ENCODE measurements at regions not wholly inside any gene's neighbourhood (a gene's known extent, or its start where the extent isn't known, plus 50 kb on each side); places are given as distances from the start of the nearest gene placed in this dataset.

DNA sequence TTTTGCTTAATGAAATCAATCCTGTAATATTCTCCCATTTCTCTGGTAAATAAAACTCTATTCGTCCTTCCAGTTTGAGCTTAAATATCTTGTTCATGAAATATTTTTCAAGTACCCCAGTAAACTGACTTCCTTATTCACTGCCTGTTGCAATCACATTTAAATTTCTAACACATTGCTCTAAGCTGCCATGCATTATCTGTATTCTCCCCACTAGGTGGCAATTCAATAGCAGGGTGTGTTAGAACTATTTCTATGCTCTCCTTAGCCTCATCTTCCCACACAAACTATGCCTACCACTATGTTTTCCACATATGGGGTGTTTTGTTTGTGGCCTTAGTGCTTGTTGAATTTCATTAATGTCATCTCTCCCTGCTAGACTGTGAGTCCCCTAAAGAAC, 377.1 kb upstream of the HS3ST1 start:
- no peaks in the 10 kb centered on the region for H3K36me3 ChIP-seq (ENCODE audit: control insufficient read depth, low read depth, low read length)
- H3K9ac ChIP-seq (ENCODE audit: low read length) = no peak overlapping the region
- no peaks in the 10 kb centered on the region for H3K27me3 ChIP-seq (ENCODE audit: control insufficient read depth, insufficient read depth, low read length)
- H3K9me3 ChIP-seq (ENCODE audit: control insufficient read depth, low read depth, low read length) = no peaks in the 10 kb centered on the region
- H3K4me3 ChIP-seq (ENCODE audit: low read length) = no peak overlapping the region
- no peak overlapping the region for H3K27ac ChIP-seq (ENCODE audit: low read length)
- peaks cover 21% of the 10 kb centered on the region for H3K4me1 ChIP-seq (ENCODE audit: control insufficient read depth, low read depth, low read length)

DNA sequence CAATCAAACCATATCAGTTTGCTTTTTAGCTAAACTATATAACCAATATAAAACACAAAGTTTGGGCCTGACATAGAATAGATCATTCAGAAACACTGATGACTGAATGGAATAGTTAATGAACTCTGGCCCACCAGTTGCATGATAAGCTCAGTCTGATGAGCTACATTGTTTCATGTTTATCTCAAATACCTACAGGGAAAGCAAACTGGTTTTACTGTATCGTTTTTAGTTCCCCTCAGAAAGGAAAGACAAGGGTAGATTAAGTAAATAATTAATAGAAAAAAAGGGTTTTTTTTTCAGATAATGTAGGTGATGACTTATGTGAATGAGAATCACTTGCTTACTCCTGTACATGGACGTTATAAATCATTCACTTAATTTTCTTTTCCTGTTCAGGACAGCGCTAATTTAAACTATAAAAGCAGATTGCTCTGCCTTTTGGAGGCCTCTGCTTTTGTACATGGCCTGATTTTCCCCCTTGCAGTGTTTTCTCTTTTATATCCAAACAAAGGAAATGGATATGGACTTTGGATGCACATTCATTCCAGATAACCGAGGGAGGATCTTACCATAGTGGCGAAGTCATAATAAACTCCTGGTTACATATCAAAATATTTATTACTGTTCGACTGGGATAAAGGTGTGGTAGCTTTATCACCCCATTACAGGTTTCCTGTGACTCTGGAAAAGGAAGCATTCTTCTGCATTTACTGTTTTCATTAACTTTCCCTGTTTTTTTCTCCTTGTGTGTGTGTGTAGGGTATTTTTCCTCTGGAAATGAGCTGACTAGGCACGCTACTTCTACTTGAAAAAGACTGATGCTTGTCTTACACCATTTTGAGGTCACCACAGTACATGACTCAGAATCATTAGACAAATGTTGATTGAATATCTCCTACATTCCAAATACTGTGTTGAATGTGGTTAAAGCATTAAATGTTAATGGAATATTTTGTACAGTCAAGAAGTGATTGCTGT, 373.1 kb upstream of the HS3ST1 start:
- no peaks in the 10 kb centered on the region for H3K27me3 ChIP-seq (ENCODE audit: control insufficient read depth, insufficient read depth, low read length)
- no peak overlapping the region for H3K4me3 ChIP-seq (ENCODE audit: low read length)
- H3K9me3 ChIP-seq (ENCODE audit: control insufficient read depth, low read depth, low read length) = no peaks in the 10 kb centered on the region
- no peaks in the 10 kb centered on the region for H3K36me3 ChIP-seq (ENCODE audit: control insufficient read depth, low read depth, low read length)
- H3K27ac ChIP-seq (ENCODE audit: low read length) = no peak overlapping the region
- H3K4me1 ChIP-seq (ENCODE audit: control insufficient read depth, low read depth, low read length) = peaks cover 28% of the 10 kb centered on the region
- no peak overlapping the region for H3K9ac ChIP-seq (ENCODE audit: low read length)

DNA sequence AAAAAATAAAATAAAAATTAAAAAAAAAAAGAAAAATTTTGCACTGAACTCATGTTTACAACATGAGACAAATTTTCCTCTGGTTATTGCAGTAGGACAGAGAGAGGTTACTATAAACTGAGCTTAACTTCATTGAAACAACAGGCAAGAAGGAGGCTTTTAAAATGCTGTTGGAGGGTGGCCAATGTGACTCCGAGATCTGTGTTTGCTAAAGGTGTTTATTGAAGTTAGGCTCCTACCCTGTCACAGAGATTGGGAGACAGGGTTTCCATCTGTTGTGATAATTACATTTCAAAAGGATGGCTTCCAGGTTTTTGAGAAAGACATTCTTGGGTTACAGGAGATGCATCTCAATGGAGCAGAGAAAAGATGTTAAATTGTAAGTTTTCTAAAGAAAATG, 370.5 kb upstream of the HS3ST1 start:
- Histone ChIP-seq H3K36me3 (ENCODE audit: control insufficient read depth, low read depth, low read length) (no peaks in the 10 kb centered on the region), H3K9ac (ENCODE audit: low read length) (no peak overlapping the region), H3K9me3 (ENCODE audit: control insufficient read depth, low read depth, low read length) (no peaks in the 10 kb centered on the region), H3K27me3 (ENCODE audit: control insufficient read depth, insufficient read depth, low read length) (no peaks in the 10 kb centered on the region), H3K4me3 (ENCODE audit: low read length) (no peak overlapping the region), H3K27ac (ENCODE audit: low read length) (no peak overlapping the region), H3K4me1 (ENCODE audit: control insufficient read depth, low read depth, low read length) (peaks cover 8% of the 10 kb centered on the region)

DNA sequence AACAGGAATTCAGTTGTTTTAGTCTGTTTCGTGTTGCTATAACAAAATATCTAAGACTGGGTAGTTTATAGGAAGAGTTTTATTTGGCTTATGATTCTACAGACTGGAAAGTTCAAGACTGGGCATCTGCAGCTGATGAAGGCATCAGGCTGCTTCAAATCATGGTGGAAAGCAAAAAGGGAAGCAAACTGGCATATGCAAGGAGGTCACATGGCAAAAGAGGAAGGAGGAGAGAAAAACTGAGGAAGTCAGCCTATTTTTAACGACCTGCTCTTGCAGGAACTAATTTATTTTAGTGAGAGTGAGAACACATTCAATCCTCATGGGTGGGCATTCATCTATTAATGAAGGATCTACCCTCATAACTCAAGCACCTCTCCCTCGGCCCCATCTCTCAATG, 363.1 kb upstream of the HS3ST1 start:
- no peaks in the 10 kb centered on the region for H3K9me3 ChIP-seq (ENCODE audit: control insufficient read depth, low read depth, low read length)
- no peaks in the 10 kb centered on the region for H3K36me3 ChIP-seq (ENCODE audit: control insufficient read depth, low read depth, low read length)
- H3K4me1 ChIP-seq (ENCODE audit: control insufficient read depth, low read depth, low read length) = no peaks in the 10 kb centered on the region
- H3K27me3 ChIP-seq (ENCODE audit: control insufficient read depth, insufficient read depth, low read length) = no peaks in the 10 kb centered on the region
- H3K4me3 ChIP-seq (ENCODE audit: low read length) = no peak overlapping the region
- H3K27ac ChIP-seq (ENCODE audit: low read length) = no peak overlapping the region
- no peak overlapping the region for H3K9ac ChIP-seq (ENCODE audit: low read length)

DNA sequence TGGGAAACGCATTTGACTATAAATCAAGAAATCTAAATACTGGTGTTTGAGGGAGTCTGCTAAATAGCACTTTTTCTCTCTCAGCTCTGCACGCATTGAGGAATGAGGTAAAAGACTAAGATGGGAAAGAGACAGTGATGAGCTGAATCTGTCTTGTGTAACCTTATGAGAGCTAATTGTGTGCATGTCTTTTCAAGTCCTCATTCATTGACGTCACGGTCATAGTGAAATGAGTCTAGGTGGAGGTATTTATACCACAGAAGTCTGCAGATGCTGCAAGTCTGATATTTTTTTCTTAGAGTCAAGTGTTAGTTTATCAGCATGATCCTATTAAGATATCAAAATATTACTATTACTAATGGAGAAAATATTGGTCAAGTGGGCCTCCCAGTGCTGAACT, 361.5 kb upstream of the HS3ST1 start:
- Histone ChIP-seq H3K4me3 (ENCODE audit: low read length) (no peak overlapping the region), H3K27ac (ENCODE audit: low read length) (no peak overlapping the region), H3K36me3 (ENCODE audit: control insufficient read depth, low read depth, low read length) (no peaks in the 10 kb centered on the region), H3K9ac (ENCODE audit: low read length) (no peak overlapping the region), H3K9me3 (ENCODE audit: control insufficient read depth, low read depth, low read length) (no peaks in the 10 kb centered on the region), H3K27me3 (ENCODE audit: control insufficient read depth, insufficient read depth, low read length) (no peaks in the 10 kb centered on the region), H3K4me1 (ENCODE audit: control insufficient read depth, low read depth, low read length) (no peaks in the 10 kb centered on the region)

DNA sequence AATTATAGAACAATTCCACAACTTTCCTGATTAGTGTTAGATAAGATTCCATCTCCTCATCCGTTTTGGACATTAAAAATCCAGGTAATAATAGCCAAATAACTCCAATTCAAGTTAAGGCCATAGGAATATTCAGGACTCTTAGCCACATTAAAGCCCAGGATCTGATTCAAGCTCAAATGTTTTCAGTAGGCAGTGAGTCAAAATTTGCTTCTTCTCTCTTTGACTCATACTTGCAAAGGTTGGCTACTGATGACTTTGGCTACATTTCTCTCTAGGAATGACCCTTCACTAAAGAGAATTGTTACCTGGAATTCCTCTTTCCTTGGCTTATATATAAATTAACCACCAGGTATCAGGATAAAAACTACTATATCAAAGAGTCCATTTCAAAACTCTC, 354.9 kb upstream of the HS3ST1 start:
- Histone ChIP-seq H3K4me3 (ENCODE audit: low read length) (no peak overlapping the region), H3K9me3 (ENCODE audit: control insufficient read depth, low read depth, low read length) (no peaks in the 10 kb centered on the region), H3K36me3 (ENCODE audit: control insufficient read depth, low read depth, low read length) (no peaks in the 10 kb centered on the region), H3K27ac (ENCODE audit: low read length) (no peak overlapping the region), H3K9ac (ENCODE audit: low read length) (no peak overlapping the region), H3K4me1 (ENCODE audit: control insufficient read depth, low read depth, low read length) (no peaks in the 10 kb centered on the region), H3K27me3 (ENCODE audit: control insufficient read depth, insufficient read depth, low read length) (no peaks in the 10 kb centered on the region)

DNA sequence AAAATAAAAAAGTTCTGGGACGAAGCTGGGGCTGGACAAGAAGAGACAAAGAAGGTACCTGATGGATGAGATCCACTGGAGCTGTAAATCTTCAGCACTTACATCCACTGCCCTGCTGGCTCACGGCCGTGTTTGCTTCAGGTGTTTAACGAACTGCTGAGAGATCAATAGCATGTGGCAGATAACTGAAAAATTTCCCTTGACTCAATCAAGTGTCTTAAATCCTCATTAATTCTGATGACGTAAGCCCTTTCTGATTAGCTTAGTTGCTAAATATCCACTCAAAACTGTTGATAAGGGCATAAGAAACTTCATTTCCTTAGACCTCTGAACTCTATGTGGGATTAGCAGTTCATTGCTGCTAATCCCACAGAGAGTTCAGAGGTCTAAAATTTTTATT, 354.2 kb upstream of the HS3ST1 start:
- Histone ChIP-seq H3K9ac (ENCODE audit: low read length) (no peak overlapping the region), H3K36me3 (ENCODE audit: control insufficient read depth, low read depth, low read length) (no peaks in the 10 kb centered on the region), H3K4me1 (ENCODE audit: control insufficient read depth, low read depth, low read length) (no peaks in the 10 kb centered on the region), H3K27ac (ENCODE audit: low read length) (no peak overlapping the region), H3K27me3 (ENCODE audit: control insufficient read depth, insufficient read depth, low read length) (no peaks in the 10 kb centered on the region), H3K4me3 (ENCODE audit: low read length) (no peak overlapping the region), H3K9me3 (ENCODE audit: control insufficient read depth, low read depth, low read length) (no peaks in the 10 kb centered on the region)

DNA sequence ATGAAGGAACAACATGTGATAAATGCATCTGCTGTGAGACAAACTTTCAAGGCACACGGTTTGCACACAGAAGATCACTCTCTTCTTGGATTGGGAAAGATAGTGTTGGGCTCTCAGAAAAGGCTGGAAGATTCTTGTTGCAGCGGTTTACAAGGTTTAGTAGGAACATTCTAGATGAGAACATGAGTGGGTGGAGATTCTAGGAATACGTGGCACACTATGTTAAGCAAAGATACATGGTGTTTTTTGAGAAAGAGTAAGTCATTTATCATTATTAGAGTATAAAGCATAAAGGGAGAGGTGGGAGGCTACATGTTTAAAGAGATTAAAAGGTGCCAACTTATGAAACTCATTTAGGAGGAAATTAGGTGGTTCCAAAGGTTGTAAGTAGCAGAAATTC, 348.8 kb upstream of the HS3ST1 start:
- H3K9ac ChIP-seq (ENCODE audit: low read length) = no peak overlapping the region
- H3K9me3 ChIP-seq (ENCODE audit: control insufficient read depth, low read depth, low read length) = peaks cover 3% of the 10 kb centered on the region
- no peak overlapping the region for H3K27ac ChIP-seq (ENCODE audit: low read length)
- H3K4me1 ChIP-seq (ENCODE audit: control insufficient read depth, low read depth, low read length) = no peaks in the 10 kb centered on the region
- no peaks in the 10 kb centered on the region for H3K27me3 ChIP-seq (ENCODE audit: control insufficient read depth, insufficient read depth, low read length)
- no peaks in the 10 kb centered on the region for H3K36me3 ChIP-seq (ENCODE audit: control insufficient read depth, low read depth, low read length)
- H3K4me3 ChIP-seq (ENCODE audit: low read length) = no peak overlapping the region

DNA sequence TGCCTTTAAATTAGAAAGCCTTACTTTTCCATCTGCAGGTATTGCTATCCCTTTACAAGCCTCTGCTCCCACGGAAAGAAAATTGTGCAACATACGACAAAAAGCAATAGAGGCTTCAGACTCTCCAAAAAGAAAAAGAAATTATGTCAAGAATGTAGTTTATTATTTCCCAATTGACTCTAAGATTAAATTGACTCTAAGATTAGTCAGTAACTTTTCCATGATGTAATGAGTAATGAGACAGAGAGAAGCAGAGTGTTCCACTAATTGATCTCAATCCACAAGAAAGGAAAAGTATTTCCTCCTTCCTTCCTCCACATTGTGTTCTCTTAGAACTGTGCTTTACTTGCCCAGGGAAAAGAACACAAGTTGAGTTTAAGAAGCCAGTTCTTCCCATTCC, 345.7 kb upstream of the HS3ST1 start:
- H3K27me3 ChIP-seq (ENCODE audit: control insufficient read depth, insufficient read depth, low read length) = no peaks in the 10 kb centered on the region
- H3K27ac ChIP-seq (ENCODE audit: low read length) = no peak overlapping the region
- H3K36me3 ChIP-seq (ENCODE audit: control insufficient read depth, low read depth, low read length) = no peaks in the 10 kb centered on the region
- H3K9me3 ChIP-seq (ENCODE audit: control insufficient read depth, low read depth, low read length) = peaks cover 3% of the 10 kb centered on the region
- no peak overlapping the region for H3K4me3 ChIP-seq (ENCODE audit: low read length)
- no peak overlapping the region for H3K9ac ChIP-seq (ENCODE audit: low read length)
- no peaks in the 10 kb centered on the region for H3K4me1 ChIP-seq (ENCODE audit: control insufficient read depth, low read depth, low read length)

DNA sequence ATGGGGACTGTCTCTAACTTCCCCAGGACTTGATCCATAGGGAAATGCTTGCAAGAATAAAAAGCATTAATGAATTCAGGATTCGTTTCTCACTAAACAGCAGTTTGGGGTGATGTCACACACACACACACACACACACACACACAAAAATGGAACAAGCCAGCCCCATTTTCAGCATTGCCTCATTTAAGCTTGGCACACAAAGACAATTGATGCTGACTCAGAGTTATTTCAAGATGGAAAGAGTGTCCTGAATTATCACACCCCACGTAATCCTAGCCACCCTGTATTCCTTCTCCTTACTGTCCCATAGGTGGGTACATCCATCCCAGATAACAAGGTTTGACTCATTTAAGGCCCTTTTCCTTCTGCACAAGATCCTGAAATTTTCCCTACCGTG, 345.1 kb upstream of the HS3ST1 start:
- Histone ChIP-seq H3K27ac (ENCODE audit: low read length) (no peak overlapping the region), H3K4me3 (ENCODE audit: low read length) (no peak overlapping the region), H3K27me3 (ENCODE audit: control insufficient read depth, insufficient read depth, low read length) (no peaks in the 10 kb centered on the region), H3K36me3 (ENCODE audit: control insufficient read depth, low read depth, low read length) (no peaks in the 10 kb centered on the region), H3K4me1 (ENCODE audit: control insufficient read depth, low read depth, low read length) (no peaks in the 10 kb centered on the region), H3K9ac (ENCODE audit: low read length) (no peak overlapping the region), H3K9me3 (ENCODE audit: control insufficient read depth, low read depth, low read length) (peaks cover 3% of the 10 kb centered on the region)

DNA sequence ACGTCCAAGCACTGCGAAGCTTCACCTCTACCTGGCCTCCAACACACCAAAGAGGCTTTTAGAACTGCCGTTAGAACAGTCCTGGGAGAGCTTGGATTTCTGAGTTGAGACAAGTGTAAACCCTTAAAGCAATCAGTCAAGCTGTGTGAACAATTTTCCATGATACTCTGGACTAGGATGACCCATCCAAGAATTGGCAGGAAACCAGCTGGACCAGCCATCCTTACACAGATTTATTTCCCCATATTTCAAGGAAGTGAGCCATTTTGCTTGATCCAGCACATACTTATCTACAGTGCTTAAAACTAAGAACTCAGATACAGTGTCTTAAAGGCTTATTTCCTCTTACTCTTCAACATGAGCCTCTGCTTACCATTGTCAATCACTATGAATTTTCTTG, 340.7 kb upstream of the HS3ST1 start:
- Histone ChIP-seq H3K4me1 (ENCODE audit: control insufficient read depth, low read depth, low read length) (no peaks in the 10 kb centered on the region), H3K36me3 (ENCODE audit: control insufficient read depth, low read depth, low read length) (no peaks in the 10 kb centered on the region), H3K9me3 (ENCODE audit: control insufficient read depth, low read depth, low read length) (peaks cover 3% of the 10 kb centered on the region), H3K4me3 (ENCODE audit: low read length) (no peak overlapping the region), H3K27ac (ENCODE audit: low read length) (no peak overlapping the region), H3K9ac (ENCODE audit: low read length) (no peak overlapping the region), H3K27me3 (ENCODE audit: control insufficient read depth, insufficient read depth, low read length) (no peaks in the 10 kb centered on the region)

Measured in iPS-18a (cell line).